ENCODE measurements at regions not wholly inside any gene's neighbourhood (a gene's known extent, or its start where the extent isn't known, plus 50 kb on each side); places are given as distances from the start of the nearest gene placed in this dataset.

GRCh38 chr1:232435729-232436128 lies 194.2 kb downstream of the SIPA1L2 start:
- DNase-seq (ENCODE audit: low spot score in 2 of 2) = no peak
- Histone ChIP-seq H3K9me3 (no peaks in the 10 kb centered on the region), H3K36me3 (peaks cover 0 to 29% (median 0%) of the 10 kb centered on the region in 3 donors), H3K4me3 (no peak overlapping the region), H3K27ac (peak overlapping the region in 2 of 4 donors; percentile 34 to 68), H3K27me3 (no peaks in the 10 kb centered on the region), H3K4me1 (peaks cover 0 to 33% (median 2%) of the 10 kb centered on the region in 4 donors)
- 13 to 28% methylated on average over 3 of the region's 3 CpGs for WGBS, 2 donors
- TF ChIP-seq EP300 (IDR thresholded peaks at IDR 0.05) (no peak), POLR2A (IDR thresholded peaks at IDR 0.05) (no peak), CTCF (IDR thresholded peaks at IDR 0.05) (no peak)

- Histone ChIP-seq H3K9me3 (no peaks in the 10 kb centered on the region), H3K27ac (peak overlapping the region in 2 of 4 donors; percentile 71), H3K36me3 (peaks cover 0 to 23% (median 0%) of the 10 kb centered on the region in 3 donors), H3K4me1 (peaks cover 0 to 49% (median 6%) of the 10 kb centered on the region in 4 donors), H3K4me3 (peak overlapping the region in 1 of 4 donors; percentile 19), H3K27me3 (no peaks in the 10 kb centered on the region)
- 38 to 65% methylated on average over 8 of the region's 8 CpGs for WGBS, 2 donors
- TF ChIP-seq EP300 (IDR thresholded peaks at IDR 0.05) (no peak), CTCF (IDR thresholded peaks at IDR 0.05) (no peak), POLR2A (IDR thresholded peaks at IDR 0.05) (no peak)
- no peak for DNase-seq (ENCODE audit: low spot score in 2 of 2)
These were observed 197.6 kb downstream of the SIPA1L2 start for GRCh38 chr1:232432313-232432712.

GRCh38 chr1:232431748-232432147 lies 198.2 kb downstream of the SIPA1L2 start:
- no peak for DNase-seq (ENCODE audit: low spot score in 2 of 2)
- no peaks in the 10 kb centered on the region for H3K27me3 ChIP-seq
- peak overlapping the region in 2 of 4 donors; percentile 71 for H3K27ac ChIP-seq
- TF ChIP-seq EP300 (IDR thresholded peaks at IDR 0.05) = no peak
- TF ChIP-seq POLR2A (IDR thresholded peaks at IDR 0.05) = no peak
- no peak for TF ChIP-seq CTCF (IDR thresholded peaks at IDR 0.05)
- WGBS, 2 donors = 52 to 59% methylated on average over 4 of the region's 4 CpGs
- peaks cover 0 to 27% (median 0%) of the 10 kb centered on the region in 3 donors for H3K36me3 ChIP-seq
- H3K9me3 ChIP-seq = no peaks in the 10 kb centered on the region
- peak overlapping the region in 1 of 4 donors; percentile 19 for H3K4me3 ChIP-seq
- H3K4me1 ChIP-seq = peaks cover 0 to 54% (median 8%) of the 10 kb centered on the region in 4 donors

- no peak for DNase-seq (ENCODE audit: low spot score in 2 of 2)
- Histone ChIP-seq H3K27me3 (no peaks in the 10 kb centered on the region), H3K36me3 (peaks cover 0 to 27% (median 0%) of the 10 kb centered on the region in 3 donors), H3K9me3 (no peaks in the 10 kb centered on the region), H3K27ac (peak overlapping the region in 2 of 4 donors; percentile 71), H3K4me1 (peaks cover 0 to 53% (median 10%) of the 10 kb centered on the region in 4 donors), H3K4me3 (no peak overlapping the region)
- WGBS, 2 donors = 67 to 70% methylated on average over 6 of the region's 6 CpGs
- no peak for TF ChIP-seq CTCF (IDR thresholded peaks at IDR 0.05)
- TF ChIP-seq POLR2A (IDR thresholded peaks at IDR 0.05) = no peak
- TF ChIP-seq EP300 (IDR thresholded peaks at IDR 0.05) = no peak
These were observed 198.6 kb downstream of the SIPA1L2 start for GRCh38 chr1:232431326-232431725.

GRCh38 chr1:232430467-232430866 lies 199.5 kb downstream of the SIPA1L2 start:
- 59 to 74% methylated on average over 6 of the region's 6 CpGs for WGBS, 2 donors
- Histone ChIP-seq H3K4me1 (peaks cover 0 to 48% (median 10%) of the 10 kb centered on the region in 4 donors), H3K4me3 (no peak overlapping the region), H3K9me3 (no peaks in the 10 kb centered on the region), H3K36me3 (peaks cover 0 to 31% (median 1%) of the 10 kb centered on the region in 3 donors), H3K27ac (peak overlapping the region in 1 of 4 donors; percentile 71), H3K27me3 (no peaks in the 10 kb centered on the region)
- DNase-seq (ENCODE audit: low spot score in 2 of 2) = no peak
- TF ChIP-seq POLR2A (IDR thresholded peaks at IDR 0.05) = no peak
- no peak for TF ChIP-seq CTCF (IDR thresholded peaks at IDR 0.05)
- TF ChIP-seq EP300 (IDR thresholded peaks at IDR 0.05) = no peak
